Upper lobe of right lung (tissue), 1 donor: ENCODE measurements at regions not wholly inside any gene's neighbourhood (a gene's known extent, or its start where the extent isn't known, plus 50 kb on each side); places are given as distances from the start of the nearest gene placed in this dataset.

Experiments used
- ATAC-seq: fragments of 200-7000 bp; cut with Tn5 transposase; one replicate; pipeline ENCODE4 v1.9.1; 2020; ENCODE audit warnings: mild to moderate bottlenecking, moderate library complexity
- DNase-seq: peaks from one replicate; pipeline ENCODE4 v3.0.0-alpha.2; 2020
- H3K27ac ChIP-seq: fragments of 200-600 bp; one replicate; pipeline ENCODE4 v1.8.0; 2022
- H3K27me3 ChIP-seq: fragments of 200-600 bp; one replicate; pipeline ENCODE4 v1.8.0; 2022; ENCODE audit warnings: mild to moderate bottlenecking
- H3K36me3 ChIP-seq: fragments of 200-600 bp; one replicate; pipeline ENCODE4 v1.8.0; 2022
- H3K4me1 ChIP-seq: fragments of 200-600 bp; one replicate; pipeline ENCODE4 v1.8.0; 2022
- H3K4me3 ChIP-seq: fragments of 200-600 bp; one replicate; pipeline ENCODE4 v1.8.0; 2022; ENCODE audit warnings: mild to moderate bottlenecking
- H3K9me3 ChIP-seq: fragments of 200-600 bp; one replicate; pipeline ENCODE4 v1.8.0; 2022
- CTCF ChIP-seq: fragments of 200-600 bp; IDR thresholded peaks from one replicate; pipeline ENCODE4 v1.8.0; 2022; ENCODE audit warnings: antibody characterized with exemption
- intact Hi-C: fragments of 100-400 bp; cut with DNase I; formaldehyde crosslinking; loops from one replicate; pipeline ENCODE4 v1.11.0; 2022
- donor health status: DM: no; HTN: yes; CAD: no; lungs with severe emphysema.

- DNase-seq, result no peak
These were observed 80.2 kb upstream of the NFE2L3 start for GRCh38 chr7:26071622-26072456.

GRCh38 chr7:26073041-26073440 is 79.0 kb upstream of the NFE2L3 start:
- ATAC-seq, result no peak
- intact Hi-C loops, result no loop called here
- DNase-seq, result no peak

More at GRCh38 chr7:26071622-26072456, 80.2 kb upstream of the NFE2L3 start:
- H3K9me3 ChIP-seq, result no peaks in the 10 kb centered on the region
- no peaks in the 10 kb centered on the region for H3K36me3 ChIP-seq
- no peak for ATAC-seq
- intact Hi-C loops, result no loop called here
- peaks cover 12% of the 10 kb centered on the region for H3K27me3 ChIP-seq
- no peak overlapping the region for H3K4me3 ChIP-seq
- no peak overlapping the region for H3K27ac ChIP-seq
- H3K4me1 ChIP-seq, result no peaks in the 10 kb centered on the region
- no peak for TF ChIP-seq CTCF

GRCh38 chr7:26074919-26075318 is 77.1 kb upstream of the NFE2L3 start:
- H3K4me1 ChIP-seq, result no peaks in the 10 kb centered on the region
- no peak overlapping the region for H3K27ac ChIP-seq
- intact Hi-C loops, result no loop called here
- H3K4me3 ChIP-seq, result no peak overlapping the region
- no peak for ATAC-seq
- peaks cover 22% of the 10 kb centered on the region for H3K27me3 ChIP-seq
- H3K36me3 ChIP-seq, result no peaks in the 10 kb centered on the region
- H3K9me3 ChIP-seq, result no peaks in the 10 kb centered on the region
- no peak for TF ChIP-seq CTCF
- no peak for DNase-seq

More at GRCh38 chr7:26073041-26073440, 79.0 kb upstream of the NFE2L3 start:
- H3K27ac ChIP-seq, result no peak overlapping the region
- H3K27me3 ChIP-seq, result peaks cover 22% of the 10 kb centered on the region
- no peak for TF ChIP-seq CTCF
- no peaks in the 10 kb centered on the region for H3K9me3 ChIP-seq
- no peak overlapping the region for H3K4me3 ChIP-seq
- no peaks in the 10 kb centered on the region for H3K36me3 ChIP-seq
- H3K4me1 ChIP-seq, result no peaks in the 10 kb centered on the region

- Histone ChIP-seq H3K36me3 (no peaks in the 10 kb centered on the region), H3K9me3 (no peaks in the 10 kb centered on the region), H3K27me3 (peaks cover 22% of the 10 kb centered on the region), H3K4me3 (no peak overlapping the region), H3K4me1 (no peaks in the 10 kb centered on the region), H3K27ac (no peak overlapping the region)
- ATAC-seq (no peak), DNase-seq (no peak)
- intact Hi-C loops, result no loop called here
- TF ChIP-seq CTCF, result no peak
These were observed 75.3 kb upstream of the NFE2L3 start for GRCh38 chr7:26076691-26077090.

- Histone ChIP-seq H3K9me3 (no peaks in the 10 kb centered on the region), H3K36me3 (no peaks in the 10 kb centered on the region), H3K4me1 (no peaks in the 10 kb centered on the region), H3K4me3 (no peak overlapping the region), H3K27ac (no peak overlapping the region), H3K27me3 (peaks cover 22% of the 10 kb centered on the region)
- intact Hi-C loops, result no loop called here
- peak; percentile 81 for DNase-seq
- ATAC-seq, result peak; percentile 94
- peak; percentile 47 for TF ChIP-seq CTCF
These were observed 73.3 kb upstream of the NFE2L3 start for GRCh38 chr7:26078437-26079336.
